ENCODE measurements at regions not wholly inside any gene's neighbourhood (a gene's known extent, or its start where the extent isn't known, plus 50 kb on each side); places are given as distances from the start of the nearest gene placed in this dataset.
A peak's percentile ranks its signal among the peaks of the same experiment; 100 is the strongest.

DNA sequence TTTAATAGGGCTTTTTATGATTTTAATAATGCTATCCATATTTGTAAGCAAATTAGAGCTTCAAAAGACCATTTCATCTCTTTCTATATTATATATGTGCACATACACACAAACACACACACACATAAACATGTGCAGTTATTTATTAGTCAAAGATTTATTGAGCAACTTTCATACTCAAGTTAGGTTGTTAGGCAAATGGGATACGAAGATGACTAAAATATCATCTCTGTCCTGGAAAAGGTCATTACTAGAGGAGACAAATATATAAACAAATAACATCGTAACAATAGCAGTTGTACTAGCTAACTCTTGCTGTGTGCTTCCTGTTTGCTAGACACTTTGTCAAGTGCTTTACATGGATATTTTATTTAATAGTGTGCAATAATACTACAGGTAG is 307.9 kb downstream of the SNX13 start:
- CTCF ChIA-PET, result no interaction called here
- Mint-ChIP-seq H3K4me3 (no peak overlapping the region), H3K4me1 (no peaks in the 10 kb centered on the region), H3K9me3 (no peaks in the 10 kb centered on the region), H3K27me3 (peaks cover 3 to 18% of the 10 kb centered on the region in 2 donors), H3K27ac (no peak overlapping the region), H3K36me3 (no peaks in the 10 kb centered on the region)
- H3K27me3 ChIP-seq (ENCODE audit: insufficient read depth, low read length, poor library complexity, severe bottlenecking), result no peaks in the 10 kb centered on the region
- no peak overlapping the region for H3K4me3 ChIP-seq (ENCODE audit: low read length)
- H3K36me3 ChIP-seq (ENCODE audit: insufficient read depth, low read length), result no peaks in the 10 kb centered on the region
- H3K27ac ChIP-seq (ENCODE audit: low read depth, low read length), result no peak overlapping the region
- no peaks in the 10 kb centered on the region for H3K4me1 ChIP-seq (ENCODE audit: insufficient read depth, low read length)
- DNase-seq, result no peak
- H3K9me3 ChIP-seq (ENCODE audit: low read length), result no peaks in the 10 kb centered on the region
- POLR2A ChIA-PET, result no interaction called here

DNA sequence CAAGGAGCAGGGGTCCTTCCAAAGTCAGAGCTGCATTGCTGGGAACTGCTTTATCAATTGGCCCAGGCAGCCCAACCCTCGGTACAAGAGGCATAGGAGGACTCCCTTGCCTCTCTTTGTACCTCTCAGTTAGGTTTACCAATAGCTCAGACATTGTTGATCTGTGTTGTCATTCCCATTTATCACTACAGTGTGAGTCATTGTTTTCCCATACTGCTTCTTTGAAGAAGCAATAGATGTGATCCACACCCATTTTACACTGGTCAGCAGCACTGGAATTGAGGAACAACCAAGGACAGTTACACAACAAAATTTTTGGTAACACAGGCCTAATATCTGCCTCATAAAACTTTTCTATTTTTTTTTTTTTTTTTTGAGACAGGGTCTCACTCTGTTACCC is 307.2 kb downstream of the SNX13 start:
- H3K4me1 ChIP-seq (ENCODE audit: insufficient read depth, low read length), result no peaks in the 10 kb centered on the region
- H3K27me3 Mint-ChIP-seq, result peaks cover 3 to 22% of the 10 kb centered on the region in 2 donors
- CTCF ChIA-PET, result no interaction called here
- H3K27ac ChIP-seq (ENCODE audit: low read depth, low read length), result no peak overlapping the region
- no peak overlapping the region for H3K4me3 Mint-ChIP-seq
- H3K27ac Mint-ChIP-seq, result no peak overlapping the region
- no peaks in the 10 kb centered on the region for H3K9me3 ChIP-seq (ENCODE audit: low read length)
- H3K9me3 Mint-ChIP-seq, result no peaks in the 10 kb centered on the region
- no peaks in the 10 kb centered on the region for H3K27me3 ChIP-seq (ENCODE audit: insufficient read depth, low read length, poor library complexity, severe bottlenecking)
- H3K36me3 Mint-ChIP-seq, result no peaks in the 10 kb centered on the region
- H3K4me3 ChIP-seq (ENCODE audit: low read length), result no peak overlapping the region
- H3K36me3 ChIP-seq (ENCODE audit: insufficient read depth, low read length), result no peaks in the 10 kb centered on the region
- DNase-seq, result no peak
- POLR2A ChIA-PET, result no interaction called here
- H3K4me1 Mint-ChIP-seq, result no peaks in the 10 kb centered on the region

DNA sequence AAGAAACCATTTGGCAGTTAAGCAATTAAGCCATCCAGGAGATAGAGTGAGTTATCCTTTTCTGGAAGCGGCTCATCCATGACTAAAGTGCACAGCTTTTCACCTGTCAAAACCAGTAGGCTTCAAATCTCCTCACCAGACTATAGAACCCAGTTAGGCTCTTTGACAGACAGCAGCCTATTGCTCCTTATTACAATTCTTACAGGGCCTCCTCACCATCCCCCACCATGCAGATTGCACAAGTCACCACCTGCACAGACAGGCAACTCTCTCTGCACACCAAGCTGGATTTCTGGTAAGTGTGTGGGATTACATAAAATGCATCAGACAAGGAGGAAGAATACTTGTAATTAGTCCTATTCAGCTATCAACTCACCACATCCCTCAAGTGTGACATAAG is 301.6 kb downstream of the SNX13 start:
- Mint-ChIP-seq H3K27me3 (peaks cover 3 to 40% of the 10 kb centered on the region in 2 donors), H3K9me3 (peaks cover 0 to 4% (median 0%) of the 10 kb centered on the region in 5 donors), H3K4me1 (no peaks in the 10 kb centered on the region), H3K4me3 (no peak overlapping the region), H3K36me3 (no peaks in the 10 kb centered on the region), H3K27ac (no peak overlapping the region)
- ChIA-PET POLR2A (no interaction called here), CTCF (no interaction called here)
- H3K27me3 ChIP-seq (ENCODE audit: insufficient read depth, low read length, poor library complexity, severe bottlenecking), result no peaks in the 10 kb centered on the region
- no peak overlapping the region for H3K4me3 ChIP-seq (ENCODE audit: low read length)
- H3K4me1 ChIP-seq (ENCODE audit: insufficient read depth, low read length), result no peaks in the 10 kb centered on the region
- H3K27ac ChIP-seq (ENCODE audit: low read depth, low read length), result no peak overlapping the region
- no peaks in the 10 kb centered on the region for H3K36me3 ChIP-seq (ENCODE audit: insufficient read depth, low read length)
- no peaks in the 10 kb centered on the region for H3K9me3 ChIP-seq (ENCODE audit: low read length)
- no peak for DNase-seq

DNA sequence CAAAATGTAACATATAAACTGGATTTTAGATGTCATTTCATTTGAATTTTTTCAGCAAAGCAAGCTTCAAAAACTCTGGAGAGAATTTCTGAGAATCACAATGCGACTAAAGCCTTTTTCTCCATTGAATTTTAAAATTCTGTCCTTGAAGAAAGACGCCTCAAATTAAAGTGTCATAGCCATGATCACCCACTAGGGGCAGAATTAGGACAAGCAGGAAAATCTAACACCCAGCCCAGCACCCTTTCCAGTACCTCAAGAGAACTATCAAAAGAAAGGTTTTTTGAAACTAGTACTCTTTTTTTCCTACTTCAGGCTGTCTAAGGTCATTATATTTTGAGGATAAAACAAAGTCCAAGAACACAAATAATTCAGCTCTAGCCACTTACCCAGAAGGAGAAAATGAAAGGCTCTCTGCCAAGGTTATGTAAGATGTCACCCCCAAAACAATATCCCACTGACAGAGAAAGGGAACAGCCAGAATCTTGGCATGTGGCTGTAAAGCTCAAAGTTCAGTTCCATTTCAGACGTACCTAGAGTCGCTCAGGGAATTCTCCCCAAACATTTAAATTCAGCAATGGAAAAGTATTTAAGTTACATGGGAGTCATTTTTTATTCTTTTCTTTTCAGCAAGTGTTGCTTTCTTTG is 299.4 kb downstream of the SNX13 start:
- H3K4me3 Mint-ChIP-seq, result no peak overlapping the region
- H3K27me3 Mint-ChIP-seq, result peaks cover 0 to 36% of the 10 kb centered on the region in 2 donors
- peaks cover 0 to 4% (median 0%) of the 10 kb centered on the region in 5 donors for H3K9me3 Mint-ChIP-seq
- POLR2A ChIA-PET, result no interaction called here
- CTCF ChIA-PET, result no interaction called here
- Histone ChIP-seq H3K27ac (ENCODE audit: low read depth, low read length) (no peak overlapping the region), H3K36me3 (ENCODE audit: insufficient read depth, low read length) (no peaks in the 10 kb centered on the region), H3K27me3 (ENCODE audit: insufficient read depth, low read length, poor library complexity, severe bottlenecking) (no peaks in the 10 kb centered on the region), H3K4me1 (ENCODE audit: insufficient read depth, low read length) (no peaks in the 10 kb centered on the region), H3K4me3 (ENCODE audit: low read length) (no peak overlapping the region), H3K9me3 (ENCODE audit: low read length) (no peaks in the 10 kb centered on the region)
- no peaks in the 10 kb centered on the region for H3K4me1 Mint-ChIP-seq
- no peaks in the 10 kb centered on the region for H3K36me3 Mint-ChIP-seq
- no peak overlapping the region for H3K27ac Mint-ChIP-seq
- peak in 1 of 5 donors; percentile 5 for DNase-seq

DNA sequence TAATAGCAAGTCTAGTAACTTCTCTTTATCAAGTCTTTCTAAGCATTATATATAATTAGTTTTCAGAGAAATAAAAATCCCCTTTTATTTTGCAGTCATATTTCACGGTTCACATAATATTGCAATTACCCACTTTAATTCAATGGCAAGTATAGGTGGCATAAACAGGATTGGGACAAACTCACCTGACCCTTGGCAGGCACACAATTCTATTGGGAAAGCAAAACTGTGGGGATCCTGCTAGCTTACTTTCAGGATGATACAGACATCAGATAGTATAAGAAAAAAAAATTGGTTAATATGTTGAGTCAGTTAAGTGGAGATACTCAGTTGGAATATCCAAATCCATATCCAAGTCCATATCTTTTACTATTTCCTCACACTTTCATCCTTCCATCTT is 294.8 kb downstream of the SNX13 start:
- H3K9me3 Mint-ChIP-seq, result peaks cover 0 to 4% (median 0%) of the 10 kb centered on the region in 5 donors
- no peak overlapping the region for H3K27ac ChIP-seq (ENCODE audit: low read depth, low read length)
- H3K36me3 Mint-ChIP-seq, result no peaks in the 10 kb centered on the region
- H3K4me1 Mint-ChIP-seq, result no peaks in the 10 kb centered on the region
- POLR2A ChIA-PET, result no interaction called here
- no peak for DNase-seq
- H3K27me3 Mint-ChIP-seq, result peaks cover 4 to 38% of the 10 kb centered on the region in 2 donors
- no peaks in the 10 kb centered on the region for H3K4me1 ChIP-seq (ENCODE audit: insufficient read depth, low read length)
- CTCF ChIA-PET, result no interaction called here
- H3K4me3 Mint-ChIP-seq, result no peak overlapping the region
- no peaks in the 10 kb centered on the region for H3K27me3 ChIP-seq (ENCODE audit: insufficient read depth, low read length, poor library complexity, severe bottlenecking)
- no peaks in the 10 kb centered on the region for H3K9me3 ChIP-seq (ENCODE audit: low read length)
- no peak overlapping the region for H3K4me3 ChIP-seq (ENCODE audit: low read length)
- H3K27ac Mint-ChIP-seq, result no peak overlapping the region
- H3K36me3 ChIP-seq (ENCODE audit: insufficient read depth, low read length), result no peaks in the 10 kb centered on the region

DNA sequence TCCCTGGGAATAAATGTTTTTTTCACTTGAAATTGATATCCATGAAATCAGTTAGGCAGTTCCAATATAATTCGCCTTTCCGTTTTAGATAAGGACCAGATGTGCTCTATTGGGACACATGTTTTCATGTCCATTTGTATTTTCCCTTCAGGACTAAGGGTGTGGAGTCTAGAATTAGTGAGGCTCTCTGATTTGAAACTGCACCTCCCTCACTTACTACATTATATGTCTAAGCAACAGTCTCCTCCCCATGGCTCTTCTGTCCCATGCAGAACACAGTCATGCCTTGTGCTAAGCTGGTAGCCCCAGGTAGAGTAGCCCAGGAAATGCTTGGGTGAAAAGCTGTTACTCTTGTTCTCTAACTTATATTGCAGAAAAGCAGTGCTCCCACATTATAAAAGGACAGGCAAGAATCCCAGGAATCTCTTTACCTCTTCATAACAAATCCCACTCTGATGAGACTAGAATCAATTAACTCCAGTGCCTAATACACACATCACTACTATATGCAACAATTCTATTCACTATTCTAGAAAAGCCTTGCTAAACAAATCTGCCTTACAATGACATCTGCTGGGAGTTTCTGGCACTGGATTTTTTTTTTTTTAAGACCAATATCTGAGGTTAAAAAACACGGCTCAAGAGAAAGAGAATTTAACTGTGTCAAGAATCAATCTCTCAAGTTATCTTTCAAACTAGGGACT is 293.9 kb downstream of the SNX13 start:
- H3K27ac Mint-ChIP-seq, result no peak overlapping the region
- H3K36me3 Mint-ChIP-seq, result no peaks in the 10 kb centered on the region
- ChIA-PET CTCF (no interaction called here), POLR2A (no interaction called here)
- no peaks in the 10 kb centered on the region for H3K4me1 Mint-ChIP-seq
- Histone ChIP-seq H3K27ac (ENCODE audit: low read depth, low read length) (no peak overlapping the region), H3K36me3 (ENCODE audit: insufficient read depth, low read length) (no peaks in the 10 kb centered on the region), H3K4me1 (ENCODE audit: insufficient read depth, low read length) (no peaks in the 10 kb centered on the region), H3K9me3 (ENCODE audit: low read length) (no peaks in the 10 kb centered on the region), H3K27me3 (ENCODE audit: insufficient read depth, low read length, poor library complexity, severe bottlenecking) (no peaks in the 10 kb centered on the region), H3K4me3 (ENCODE audit: low read length) (no peak overlapping the region)
- no peak for DNase-seq
- H3K9me3 Mint-ChIP-seq, result peaks cover 0 to 4% (median 0%) of the 10 kb centered on the region in 5 donors
- peaks cover 4 to 35% of the 10 kb centered on the region in 2 donors for H3K27me3 Mint-ChIP-seq
- no peak overlapping the region for H3K4me3 Mint-ChIP-seq

DNA sequence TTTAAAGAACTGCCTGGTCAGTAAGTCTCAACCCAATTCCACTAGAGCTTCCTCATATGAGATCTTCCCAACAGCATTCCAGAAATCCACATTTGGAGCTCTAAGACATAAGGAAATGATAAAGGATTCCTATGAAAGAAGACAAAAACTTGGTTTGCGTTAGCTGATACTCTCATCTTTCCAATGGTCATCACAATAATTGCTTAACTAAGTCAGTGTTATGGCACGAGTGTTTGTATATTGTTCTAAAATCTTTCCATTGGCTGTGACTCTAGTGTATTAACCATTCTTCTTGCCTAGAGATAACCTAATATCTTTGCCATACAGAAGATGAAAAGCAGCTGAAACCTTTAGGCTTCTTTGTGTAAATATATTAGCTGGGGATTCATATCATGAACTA is 289.0 kb downstream of the SNX13 start:
- no peak for DNase-seq
- Mint-ChIP-seq H3K4me3 (no peak overlapping the region), H3K36me3 (no peaks in the 10 kb centered on the region), H3K9me3 (no peaks in the 10 kb centered on the region), H3K27ac (no peak overlapping the region), H3K4me1 (no peaks in the 10 kb centered on the region), H3K27me3 (peaks cover 4 to 32% of the 10 kb centered on the region in 2 donors)
- POLR2A ChIA-PET, result no interaction called here
- H3K36me3 ChIP-seq (ENCODE audit: insufficient read depth, low read length), result no peaks in the 10 kb centered on the region
- H3K9me3 ChIP-seq (ENCODE audit: low read length), result no peaks in the 10 kb centered on the region
- CTCF ChIA-PET, result no interaction called here
- H3K4me1 ChIP-seq (ENCODE audit: insufficient read depth, low read length), result no peaks in the 10 kb centered on the region
- no peak overlapping the region for H3K27ac ChIP-seq (ENCODE audit: low read depth, low read length)
- H3K4me3 ChIP-seq (ENCODE audit: low read length), result no peak overlapping the region
- H3K27me3 ChIP-seq (ENCODE audit: insufficient read depth, low read length, poor library complexity, severe bottlenecking), result no peaks in the 10 kb centered on the region

DNA sequence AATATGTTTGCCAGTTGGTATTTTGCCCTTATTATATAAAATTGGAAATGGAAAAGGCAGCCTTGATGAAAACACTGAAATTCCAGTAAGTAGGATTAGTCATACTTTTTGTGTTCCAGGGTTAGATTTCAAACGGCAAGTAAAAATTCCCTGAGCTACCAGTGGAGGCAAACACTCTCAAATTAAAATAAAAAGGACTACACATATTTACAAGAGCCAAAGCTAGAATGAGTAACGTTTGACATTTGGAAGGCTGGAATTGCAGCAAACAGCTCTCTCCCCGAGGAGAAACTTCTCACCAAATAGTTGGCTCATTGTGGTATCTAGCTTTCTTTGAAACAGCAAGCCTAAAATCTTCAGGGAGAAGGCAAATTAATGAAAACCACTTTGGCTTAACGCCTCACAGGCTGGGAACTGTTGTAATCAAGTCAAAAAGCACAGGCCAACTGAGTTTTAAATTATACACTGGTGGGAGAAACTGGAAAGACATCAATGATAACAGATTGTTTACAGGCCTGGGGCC is 288.4 kb downstream of the SNX13 start:
- peaks cover 4 to 26% of the 10 kb centered on the region in 2 donors for H3K27me3 Mint-ChIP-seq
- no peaks in the 10 kb centered on the region for H3K4me1 ChIP-seq (ENCODE audit: insufficient read depth, low read length)
- ChIA-PET POLR2A (no interaction called here), CTCF (no interaction called here)
- no peak overlapping the region for H3K27ac Mint-ChIP-seq
- H3K36me3 ChIP-seq (ENCODE audit: insufficient read depth, low read length), result no peaks in the 10 kb centered on the region
- no peak for DNase-seq
- H3K9me3 Mint-ChIP-seq, result no peaks in the 10 kb centered on the region
- no peaks in the 10 kb centered on the region for H3K9me3 ChIP-seq (ENCODE audit: low read length)
- no peaks in the 10 kb centered on the region for H3K4me1 Mint-ChIP-seq
- no peak overlapping the region for H3K4me3 ChIP-seq (ENCODE audit: low read length)
- H3K27ac ChIP-seq (ENCODE audit: low read depth, low read length), result no peak overlapping the region
- no peak overlapping the region for H3K4me3 Mint-ChIP-seq
- no peaks in the 10 kb centered on the region for H3K36me3 Mint-ChIP-seq
- H3K27me3 ChIP-seq (ENCODE audit: insufficient read depth, low read length, poor library complexity, severe bottlenecking), result no peaks in the 10 kb centered on the region

All from CD8-positive, alpha-beta memory T cell (primary cell).